HG03064 (cell line): ENCODE measurements at regions not wholly inside any gene's neighbourhood (a gene's known extent, or its start where the extent isn't known, plus 50 kb on each side); places are given as distances from the start of the nearest gene placed in this dataset.
"Not testable (repeated sequence)": the region's sequence is repeated elsewhere in the genome, so short reads cannot be mapped to it uniquely, and the experiment has no call there.

Experiments used
- ATAC-seq: cut with Tn5 transposase; IDR thresholded peaks from one replicate; pipeline ENCODE4 v1.9.1; 2021; ENCODE audit warnings: low read depth; ENCODE audit not compliant: unreplicated experiment

- no peak for ATAC-seq
Measured at GRCh38 chr2:150271952-150272802, 215.3 kb downstream of the RND3 start.

- no peak for ATAC-seq
Measured at GRCh38 chr2:150267651-150268415, 219.6 kb downstream of the RND3 start.

- ATAC-seq = no peak
Measured at GRCh38 chr2:150266931-150267330, 220.5 kb downstream of the RND3 start.

GRCh38 chr2:150264442-150264841 lies 223.0 kb downstream of the RND3 start:
- ATAC-seq = no peak

- no peak for ATAC-seq
Measured at GRCh38 chr2:150261691-150262090, 225.8 kb downstream of the RND3 start.

- ATAC-seq = no peak
Measured at GRCh38 chr2:150260636-150261035, 226.8 kb downstream of the RND3 start.

- no peak for ATAC-seq
Measured at GRCh38 chr2:150259746-150260145, 227.7 kb downstream of the RND3 start.

GRCh38 chr2:150258781-150259307 lies 228.6 kb downstream of the RND3 start:
- ATAC-seq = no peak

GRCh38 chr2:150256736-150257135 lies 230.7 kb downstream of the RND3 start:
- no peak for ATAC-seq

GRCh38 chr2:150255528-150255927 lies 231.9 kb downstream of the RND3 start:
- no peak for ATAC-seq

GRCh38 chr2:150249735-150250134 lies 237.7 kb downstream of the RND3 start:
- ATAC-seq = not testable (repeated sequence)

GRCh38 chr2:150247481-150247880 lies 240.0 kb downstream of the RND3 start:
- no peak for ATAC-seq

GRCh38 chr2:150234787-150235446 lies 252.6 kb downstream of the RND3 start:
- ATAC-seq = no peak

GRCh38 chr2:150232871-150233270 lies 254.6 kb downstream of the RND3 start:
- ATAC-seq = no peak

GRCh38 chr2:150232321-150232720 lies 255.1 kb downstream of the RND3 start:
- ATAC-seq = no peak

- ATAC-seq = no peak
Measured at GRCh38 chr2:150230616-150231015, 256.9 kb downstream of the RND3 start.

- ATAC-seq = no peak
Measured at GRCh38 chr2:150230004-150230403, 257.5 kb downstream of the RND3 start.

GRCh38 chr2:150228936-150229335 lies 258.5 kb downstream of the RND3 start:
- no peak for ATAC-seq

- no peak for ATAC-seq
Measured at GRCh38 chr2:150225030-150225429, 262.4 kb downstream of the RND3 start.

GRCh38 chr2:150224321-150224720 lies 263.1 kb downstream of the RND3 start:
- ATAC-seq = no peak

GRCh38 chr2:150222942-150223341 lies 264.5 kb downstream of the RND3 start:
- ATAC-seq = no peak
